ENCODE measurements at regions not wholly inside any gene's neighbourhood (a gene's known extent, or its start where the extent isn't known, plus 50 kb on each side); places are given as distances from the start of the nearest gene placed in this dataset.

- Histone ChIP-seq H3K79me1 (ENCODE audit: low read depth, low read length) (no peaks in the 10 kb centered on the region), H3K4me3 (ENCODE audit: extremely low read depth in 1 of 4, insufficient read depth in 2 of 4, low read depth in 3 of 4, low read length in 4 of 4) (no peak overlapping the region), H2BK15ac (ENCODE audit: low read length) (no peak overlapping the region), H3K4ac (replicated peaks; ENCODE audit: insufficient read length, low read depth, low read length) (no peak overlapping the region), H2AFZ (ENCODE audit: low read length) (no peak overlapping the region), H3K9me3 (ENCODE audit: insufficient read depth in 2 of 2, low read depth in 1 of 2, low read length in 1 of 2) (no peaks in the 10 kb centered on the region), H3K14ac (ENCODE audit: insufficient read length) (no peak overlapping the region), H2BK20ac (ENCODE audit: low read length) (no peak overlapping the region), H3K56ac (replicated peaks; ENCODE audit: insufficient read length, low read depth, low read length) (no peak overlapping the region), H2BK5ac (ENCODE audit: low read depth, low read length) (no peak overlapping the region), H3K27me3 (replicated peaks in 1 of 4; ENCODE audit: control insufficient read depth in 3 of 4, extremely low read depth in 1 of 4, insufficient read depth in 3 of 4, low read length in 3 of 4) (no peaks in the 10 kb centered on the region), H3K23me2 (ENCODE audit: low read depth, low read length) (no peaks in the 10 kb centered on the region), H2AK5ac (ENCODE audit: low read depth, low read length) (no peak overlapping the region), H4K8ac (ENCODE audit: extremely low read depth, insufficient read depth, low read length) (no peak overlapping the region), H4K20me1 (replicated peaks in 1 of 2; ENCODE audit: control insufficient read depth in 1 of 2, insufficient read depth in 2 of 2, low read length in 2 of 2) (no peaks in the 10 kb centered on the region), H3K4me2 (ENCODE audit: insufficient read depth in 1 of 2, low read depth in 2 of 2, low read length in 2 of 2) (no peak overlapping the region), H3K18ac (ENCODE audit: extremely low read depth, low read length) (no peak overlapping the region), H3K4me1 (replicated peaks in 1 of 4; ENCODE audit: control insufficient read depth in 3 of 4, insufficient read depth in 4 of 4, low read length in 3 of 4) (no peaks in the 10 kb centered on the region), H3K27ac (ENCODE audit: low read depth, low read length) (no peak overlapping the region), H3K9ac (replicated peaks in 1 of 4; ENCODE audit: extremely low read depth in 1 of 4, low read depth in 3 of 4, low read length in 3 of 4) (no peak overlapping the region), H3K36me3 (ENCODE audit: control insufficient read depth in 2 of 4, insufficient read depth in 4 of 4, low read length in 3 of 4) (no peaks in the 10 kb centered on the region), H4K91ac (replicated peaks; ENCODE audit: insufficient read length, low read length) (no peak overlapping the region), H2BK12ac (ENCODE audit: low read depth, low read length) (no peak overlapping the region), H2BK120ac (replicated peaks; ENCODE audit: low read depth, low read length) (no peak overlapping the region), H4K5ac (ENCODE audit: insufficient read length, low read depth, low read length) (no peak overlapping the region), H3K79me2 (ENCODE audit: control insufficient read depth in 1 of 2, insufficient read depth in 2 of 2, low read length in 2 of 2) (no peaks in the 10 kb centered on the region), H3K23ac (ENCODE audit: insufficient read length) (no peak overlapping the region)
- 90% methylated on average over 2 of the region's 2 CpGs; no CpG with 5 or more reads in 1 of the 2 experiments for WGBS, 2 experiments (ENCODE audit: extremely low coverage in 1 of 2, insufficient coverage in 1 of 2, insufficient read length in 1 of 2, insufficient replicate concordance in 2 of 2, low coverage in 1 of 2, low lambda C conversion rate in 2 of 2, missing lambda C conversion rate in 1 of 2)
- CTCF ChIA-PET (ENCODE audit: partially characterized antibody) = interaction anchor here (0.6 to 2.0 kb wide), 11 partner anchors 10 to 1445 kb away, joined by 3 to 8 read pairs (median 4); no protein-coding TSS in a partner anchor
- TF ChIP-seq PHF8 (conservative IDR thresholded peaks at IDR 0.05; ENCODE audit: low read depth, low read length) (no peak), POLR2A (IDR thresholded peaks at IDR 0.05; ENCODE audit: control extremely low read depth in 1 of 2, low read depth in 2 of 2, low read length in 2 of 2) (no peak), TBP (IDR thresholded peaks at IDR 0.05; ENCODE audit: low read depth, low read length) (no peak), ASH2L (IDR thresholded peaks at IDR 0.05; ENCODE audit: low read length) (no peak), HDAC2 (IDR thresholded peaks at IDR 0.05; ENCODE audit: borderline replicate concordance in 1 of 2, low read depth in 2 of 2, low read length in 2 of 2) (no peak)
- FAIRE-seq (no peak), DNase-seq (ENCODE audit: low read depth in 1 of 2, low spot score in 2 of 2) (no peak)
- POLR2A ChIA-PET (ENCODE audit: partially characterized antibody) = interaction anchor here (0.6 kb wide), 1 partner anchor 219 kb away, joined by 3 read pairs; no protein-coding TSS in a partner anchor
These were observed 881.8 kb upstream of the NR2F2 start for GRCh38 chr15:95448531-95449229.

Measured in H1 (cell line).